LNCaP clone FGC (cell line): ENCODE measurements at regions not wholly inside any gene's neighbourhood (a gene's known extent, or its start where the extent isn't known, plus 50 kb on each side); places are given as distances from the start of the nearest gene placed in this dataset.

ENCODE experiments used
- DNase-seq: peaks from one replicate; pipeline ENCODE4 v3.0.0-alpha.2; 2011; ENCODE audit warnings: low read depth
- H3K4me3 ChIP-seq: 2 replicates; pipeline ENCODE4 v1.5.1; 2011; ENCODE audit warnings: mild to moderate bottlenecking, low read depth, low read length, control low read depth
- TF ChIP-seq, protein P1 (sequence below): IDR thresholded peaks from 2 replicates; pipeline ENCODE4 v1.5.1; 2012; ENCODE audit warnings: mild to moderate bottlenecking; ENCODE audit not compliant: control insufficient read depth, insufficient read depth; ENCODE audit errors: extremely low read depth

DNA sequence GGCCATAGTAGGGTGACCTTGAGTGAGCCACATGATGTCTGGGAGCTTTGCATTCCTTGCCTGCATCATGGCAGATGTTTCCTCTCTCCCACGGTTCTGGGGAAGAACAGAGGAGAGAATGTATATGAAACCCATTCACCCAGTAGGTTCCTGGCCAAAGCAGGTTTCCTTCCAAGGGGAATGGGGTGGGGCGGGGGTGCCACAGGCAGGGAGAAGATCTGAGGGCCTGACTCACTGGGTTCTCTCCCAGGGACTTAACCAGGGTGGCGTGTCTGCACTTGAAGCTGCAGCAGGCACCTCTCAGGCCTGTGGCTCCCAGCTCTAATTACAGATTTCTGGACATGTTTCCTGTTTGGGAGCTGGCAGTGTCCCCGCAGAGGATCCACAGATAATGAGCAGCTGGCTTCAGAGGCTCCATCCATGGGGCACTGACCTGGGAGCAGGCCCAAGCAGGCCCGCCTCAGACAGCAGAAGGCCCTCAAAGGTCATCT is 50.2 kb upstream of the ZMIZ1 start:
- no peak for DNase-seq
- H3K4me3 ChIP-seq, result no peak overlapping the region
- TF ChIP-seq, protein P1, sequence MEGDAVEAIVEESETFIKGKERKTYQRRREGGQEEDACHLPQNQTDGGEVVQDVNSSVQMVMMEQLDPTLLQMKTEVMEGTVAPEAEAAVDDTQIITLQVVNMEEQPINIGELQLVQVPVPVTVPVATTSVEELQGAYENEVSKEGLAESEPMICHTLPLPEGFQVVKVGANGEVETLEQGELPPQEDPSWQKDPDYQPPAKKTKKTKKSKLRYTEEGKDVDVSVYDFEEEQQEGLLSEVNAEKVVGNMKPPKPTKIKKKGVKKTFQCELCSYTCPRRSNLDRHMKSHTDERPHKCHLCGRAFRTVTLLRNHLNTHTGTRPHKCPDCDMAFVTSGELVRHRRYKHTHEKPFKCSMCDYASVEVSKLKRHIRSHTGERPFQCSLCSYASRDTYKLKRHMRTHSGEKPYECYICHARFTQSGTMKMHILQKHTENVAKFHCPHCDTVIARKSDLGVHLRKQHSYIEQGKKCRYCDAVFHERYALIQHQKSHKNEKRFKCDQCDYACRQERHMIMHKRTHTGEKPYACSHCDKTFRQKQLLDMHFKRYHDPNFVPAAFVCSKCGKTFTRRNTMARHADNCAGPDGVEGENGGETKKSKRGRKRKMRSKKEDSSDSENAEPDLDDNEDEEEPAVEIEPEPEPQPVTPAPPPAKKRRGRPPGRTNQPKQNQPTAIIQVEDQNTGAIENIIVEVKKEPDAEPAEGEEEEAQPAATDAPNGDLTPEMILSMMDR, result no peak
